Stimulated activated CD8-positive, alpha-beta memory T cell treated with anti-CD3 and anti-CD28 coated beads, Interleukin-12 subunit alpha, Interleukin-12 subunit beta, amount 100 ng/mL, for 1 hour (primary cell): ENCODE measurements at regions not wholly inside any gene's neighbourhood (a gene's known extent, or its start where the extent isn't known, plus 50 kb on each side); places are given as distances from the start of the nearest gene placed in this dataset.

Experiments
- DNase-seq: peaks from one replicate; pipeline ENCODE4 v3.0.0-alpha.2; 2020; ENCODE audit warnings: low read depth

DNA sequence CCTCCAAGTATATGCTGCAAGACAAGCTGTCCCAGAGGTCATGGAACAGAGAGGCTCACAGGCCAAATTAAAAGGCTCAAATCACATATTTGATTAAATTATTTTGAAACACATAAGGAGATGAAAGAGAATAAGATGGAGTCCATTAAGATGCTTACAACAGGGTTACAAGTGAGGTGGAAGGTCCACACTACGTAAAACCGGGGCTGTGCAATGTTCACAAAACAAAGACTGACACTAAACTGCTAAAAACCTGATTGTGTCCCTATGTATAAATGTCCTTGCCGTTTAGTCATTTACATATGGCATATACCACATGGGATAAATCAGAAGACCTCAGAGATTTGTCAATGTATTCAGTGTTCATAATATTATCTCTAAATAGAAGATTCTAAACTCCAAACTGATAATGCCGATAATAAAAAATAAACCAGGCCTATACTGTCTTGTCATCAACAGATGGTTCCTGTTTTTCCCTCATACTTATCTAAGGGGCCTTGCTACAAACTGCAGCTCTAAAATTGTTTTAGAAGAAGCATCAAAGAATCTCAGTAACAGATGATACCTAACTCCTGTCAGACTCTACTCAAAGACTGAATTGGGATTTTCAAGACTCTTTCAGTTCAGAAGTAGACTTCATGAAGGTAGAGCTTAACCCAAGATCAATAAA lies 51.8 kb upstream of the RIPOR2 start:
- DNase-seq = no peak

DNA sequence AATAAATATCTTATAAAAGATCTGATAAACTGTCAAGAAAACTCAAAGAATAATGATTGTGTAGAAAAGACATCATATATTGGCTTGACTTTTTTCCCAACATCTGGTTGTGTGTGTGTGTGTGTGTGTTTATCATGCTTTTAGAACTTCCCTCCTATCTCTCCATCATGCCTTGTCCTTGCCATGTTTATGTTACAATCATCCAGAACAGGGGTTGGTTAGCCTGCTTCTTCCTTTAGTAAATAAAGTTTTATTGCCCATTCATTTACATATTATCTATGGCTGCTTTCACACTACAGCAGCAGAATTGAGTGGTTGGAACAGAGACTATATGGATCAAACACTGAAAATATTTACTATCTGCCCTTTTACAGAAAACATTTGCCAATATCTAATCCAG lies 52.8 kb upstream of the RIPOR2 start:
- DNase-seq = no peak

DNA sequence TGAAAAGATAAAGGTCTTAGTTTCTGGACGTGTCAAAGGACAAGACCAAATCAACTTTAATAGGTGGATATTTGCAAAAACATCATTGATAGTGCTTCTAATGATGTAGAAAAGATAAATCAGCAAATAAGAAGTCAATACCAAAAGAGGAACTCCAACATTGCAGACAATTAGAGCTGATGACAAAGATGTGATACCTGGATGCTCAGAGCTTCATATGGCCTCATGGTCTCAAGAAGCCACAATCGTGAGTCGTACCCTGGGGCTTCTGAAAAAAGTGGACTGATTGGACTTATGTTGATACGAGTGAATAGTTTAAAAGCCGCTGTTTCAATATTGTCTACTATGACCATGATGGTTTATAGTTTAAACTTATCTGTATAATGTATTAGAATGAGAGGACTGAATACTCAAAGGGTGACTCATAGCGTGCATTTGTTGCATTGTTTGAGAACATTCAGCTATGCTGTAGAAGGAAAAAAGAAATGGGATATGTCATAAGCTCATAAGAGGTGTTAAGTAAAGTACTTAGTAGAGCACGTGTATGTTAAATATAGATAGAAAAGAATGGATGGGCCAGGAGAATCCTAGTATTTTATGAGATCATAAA lies 54.6 kb upstream of the RIPOR2 start:
- no peak for DNase-seq

DNA sequence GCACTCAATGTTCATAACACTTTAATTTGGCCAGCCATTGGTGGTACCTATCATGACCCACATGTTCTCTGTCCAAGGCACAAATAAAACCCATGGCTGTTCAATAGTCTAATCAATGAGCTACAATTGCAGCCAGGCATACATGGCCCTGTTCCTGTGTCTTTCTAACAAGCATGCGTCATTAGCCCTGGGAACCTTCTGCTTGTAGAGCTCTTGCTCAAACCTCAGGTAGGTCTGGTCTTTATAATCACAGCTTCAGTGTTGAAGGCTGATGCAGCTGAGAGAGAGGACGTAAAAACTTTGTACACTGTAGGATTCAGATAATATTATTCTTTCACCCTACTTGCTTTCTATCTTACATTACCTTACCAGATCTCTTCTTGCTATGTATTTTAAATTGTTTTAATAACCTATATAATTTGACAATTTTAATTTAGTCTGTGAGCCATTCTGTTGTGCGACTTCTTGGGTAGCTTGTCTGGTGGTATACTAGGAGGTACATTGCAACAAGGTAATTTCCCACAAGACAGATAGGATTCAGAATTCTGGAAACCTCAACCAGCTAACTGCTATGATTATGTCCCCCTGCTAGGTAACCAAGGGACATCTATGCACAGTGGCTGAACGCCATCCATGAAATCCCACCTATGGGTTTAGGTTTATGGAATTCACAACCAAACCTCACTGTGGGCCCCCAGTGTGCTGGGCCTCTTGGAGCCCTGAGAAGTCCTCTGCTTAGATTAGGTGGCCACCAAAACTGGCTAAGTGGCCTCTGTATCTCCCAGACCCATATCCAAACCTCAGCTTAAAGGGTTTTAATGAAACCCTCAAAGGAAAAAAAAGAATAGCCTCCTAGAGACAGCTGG lies 55.4 kb upstream of the RIPOR2 start:
- no peak for DNase-seq

DNA sequence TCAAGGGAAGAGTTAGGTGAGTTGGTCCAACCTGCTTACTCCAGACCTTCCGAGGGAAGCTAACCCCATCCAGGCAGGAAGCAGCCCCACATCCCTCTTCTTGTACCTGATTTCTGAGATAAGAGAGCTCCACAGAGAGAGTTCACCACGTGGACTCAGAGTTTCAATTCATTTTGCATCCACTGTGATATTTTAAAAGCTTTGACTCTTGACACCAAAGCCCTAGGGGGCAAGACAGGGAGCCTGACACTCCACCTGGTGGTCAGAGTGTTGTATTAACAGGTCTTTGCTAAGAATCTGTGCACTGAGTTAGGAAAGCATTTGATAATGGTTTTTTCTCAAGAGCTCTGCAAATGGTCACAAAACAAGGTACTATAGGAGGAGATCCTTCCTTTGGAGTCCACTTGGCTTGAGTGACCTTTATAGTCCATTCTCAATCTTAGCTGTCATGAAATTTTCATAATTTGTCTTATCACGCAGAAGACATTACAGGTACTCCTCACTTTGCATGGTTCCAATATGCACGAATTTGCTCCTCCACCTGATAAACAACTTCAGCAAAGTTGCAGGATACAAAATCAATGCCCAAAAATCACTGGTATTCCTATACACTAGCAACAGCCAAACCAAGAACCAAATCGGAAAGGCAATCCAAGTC lies 56.2 kb upstream of the RIPOR2 start:
- peak; percentile 62 for DNase-seq

DNA sequence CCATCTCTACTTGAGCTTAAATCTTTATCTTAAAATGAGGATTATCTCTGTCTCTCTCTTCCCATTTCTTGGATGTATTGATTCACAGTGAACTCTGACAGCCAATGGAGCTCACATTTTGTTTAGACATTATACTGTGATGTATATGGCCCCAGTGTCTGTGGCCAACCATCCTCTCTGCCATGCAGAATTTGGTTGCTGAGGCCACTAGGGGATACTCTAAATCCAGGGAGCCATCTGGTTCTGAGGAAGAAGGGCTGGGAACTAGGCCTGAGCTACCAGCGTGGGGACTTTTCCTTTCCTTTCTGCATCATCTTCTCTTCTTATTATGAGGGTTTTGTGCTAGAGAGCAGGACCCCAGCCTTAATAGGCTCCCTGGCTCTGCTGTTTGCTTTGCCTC lies 59.1 kb upstream of the RIPOR2 start:
- no peak for DNase-seq

DNA sequence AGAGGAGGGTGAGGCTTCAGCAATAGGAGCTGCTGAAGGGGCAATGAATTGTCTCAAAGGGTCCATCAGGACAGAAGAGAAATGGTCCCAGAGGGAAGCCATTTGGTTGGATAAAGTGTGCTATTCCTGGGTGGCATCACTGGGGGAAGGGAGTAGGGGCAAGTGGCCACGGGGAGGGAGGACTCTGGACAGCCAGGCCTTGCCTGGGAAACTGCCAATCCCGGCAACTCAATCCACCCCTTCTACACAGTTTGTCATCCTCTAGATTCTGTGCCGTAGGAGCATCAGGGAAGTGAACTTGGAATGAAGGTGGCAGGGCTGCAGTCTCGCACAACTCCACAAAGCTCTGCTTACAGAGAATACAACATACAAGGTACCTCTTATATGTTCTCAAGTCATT lies 59.5 kb upstream of the RIPOR2 start:
- no peak for DNase-seq

DNA sequence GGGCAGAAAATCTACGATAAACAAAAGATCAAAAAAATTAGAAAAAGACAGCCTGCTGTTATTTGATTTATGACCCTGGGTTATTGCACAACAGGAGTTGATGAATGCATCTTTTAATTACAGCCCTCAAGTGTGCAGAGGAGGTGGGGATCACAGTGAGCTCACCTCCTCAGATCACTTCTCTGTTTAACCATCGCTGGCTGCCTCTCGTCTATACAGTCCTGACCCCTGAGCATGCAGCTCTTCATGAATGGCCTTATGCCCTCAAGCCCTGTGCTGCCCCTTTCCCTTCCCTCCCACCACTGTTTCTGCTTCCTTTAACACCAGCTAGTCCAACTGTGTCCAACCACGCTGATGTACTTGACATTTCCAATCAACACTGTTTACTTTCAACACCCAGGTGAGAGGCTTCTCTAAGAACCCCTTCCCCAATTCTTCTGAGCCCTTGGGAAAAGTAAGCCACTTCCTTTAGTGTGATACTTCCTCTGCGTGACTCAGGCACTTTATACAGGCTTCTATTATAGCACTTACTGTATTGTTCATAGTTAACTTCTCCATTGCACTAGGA lies 60.6 kb upstream of the RIPOR2 start:
- DNase-seq = no peak

DNA sequence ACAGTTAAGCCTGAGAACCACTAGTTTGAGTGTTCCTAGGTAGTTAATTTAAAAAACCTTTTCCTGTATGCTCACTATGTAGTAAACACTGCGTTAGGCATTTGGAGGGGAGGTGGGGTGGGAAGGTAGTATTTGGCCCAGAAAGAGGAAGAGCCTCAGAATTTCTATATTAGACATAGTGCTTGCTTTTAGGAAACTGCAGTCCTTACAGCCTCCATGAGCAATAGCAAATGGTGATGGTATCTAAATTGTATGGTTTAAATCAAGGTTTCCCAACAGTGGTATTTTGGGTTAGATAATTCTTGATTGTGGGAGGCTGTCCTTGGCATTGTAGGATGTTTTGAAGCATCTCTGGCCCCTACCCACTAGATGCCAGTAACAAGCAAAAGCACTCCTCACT lies 61.5 kb upstream of the RIPOR2 start:
- DNase-seq = no peak

DNA sequence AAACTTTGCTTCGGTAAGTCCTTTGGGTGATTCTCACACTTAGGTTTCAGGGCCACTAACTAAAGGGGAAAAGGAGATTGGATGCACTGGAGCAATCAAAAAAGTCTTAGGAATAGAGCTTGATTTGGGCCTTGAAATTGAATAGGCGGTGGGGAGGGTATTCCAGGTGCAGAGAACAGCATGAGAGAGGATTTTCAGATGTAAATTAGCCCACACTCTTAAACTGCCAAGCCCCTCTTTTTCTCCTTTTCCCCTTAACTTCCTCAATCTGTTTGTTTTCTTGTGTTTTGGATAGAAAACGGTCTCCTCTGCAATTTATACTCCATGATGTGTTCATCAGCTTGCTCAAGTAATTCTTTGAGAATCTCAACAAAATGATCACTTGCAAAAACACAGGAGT lies 62.1 kb upstream of the RIPOR2 start:
- DNase-seq = no peak

DNA sequence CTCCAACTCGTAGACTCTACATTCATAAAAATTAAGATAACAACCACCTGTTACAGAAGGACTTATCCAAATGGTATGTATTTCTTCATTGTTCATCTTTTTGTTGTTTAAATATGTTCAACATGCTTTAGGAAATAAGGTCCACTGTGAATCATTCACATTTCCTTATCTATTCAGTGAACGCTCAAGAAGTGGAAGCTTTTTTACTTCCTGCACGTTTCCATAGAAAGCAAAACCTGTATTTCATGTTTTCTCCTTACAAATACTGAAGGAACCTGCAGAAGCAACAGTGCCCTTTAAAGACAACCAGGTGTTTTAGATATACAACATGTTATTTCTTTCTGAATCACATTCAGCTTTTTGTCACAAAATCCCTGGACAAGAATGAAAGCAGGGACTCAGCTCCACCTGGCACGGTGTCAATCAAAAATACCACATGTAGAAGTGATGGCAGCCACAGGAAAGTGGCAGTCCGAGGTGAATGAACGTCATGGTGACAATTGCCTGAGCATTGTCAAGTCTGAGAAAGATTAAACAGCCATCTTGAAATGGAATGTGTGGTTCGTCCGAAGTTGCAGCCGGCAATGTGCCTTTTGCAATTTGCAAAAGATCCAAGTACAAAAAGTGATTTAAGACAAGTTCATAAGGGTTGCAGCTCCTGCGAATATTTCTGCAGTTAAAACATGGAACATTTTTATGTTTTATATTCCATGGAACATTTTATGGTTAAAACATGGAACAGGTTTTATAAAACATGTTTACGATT lies 66.7 kb upstream of the RIPOR2 start:
- DNase-seq = no peak

DNA sequence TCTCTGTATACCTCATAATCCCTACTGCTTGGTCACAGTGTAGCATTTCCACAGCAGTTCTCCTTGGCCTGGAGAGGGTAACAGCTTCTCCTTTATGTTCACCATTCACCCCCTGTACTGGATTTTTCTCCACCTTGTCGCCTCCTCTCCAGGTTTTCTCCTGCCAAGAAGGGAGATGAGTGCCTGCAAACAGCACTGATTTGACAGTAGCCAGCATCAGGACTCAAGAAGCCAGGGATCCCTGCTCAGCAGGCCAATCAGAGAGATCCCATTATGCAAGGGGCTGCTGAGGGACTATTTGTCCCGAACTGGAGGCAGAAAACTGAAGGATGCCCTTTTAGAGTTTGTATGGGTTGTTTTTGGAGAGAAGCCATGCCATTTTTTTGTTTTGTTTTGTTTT lies 68.6 kb upstream of the RIPOR2 start:
- DNase-seq = no peak

DNA sequence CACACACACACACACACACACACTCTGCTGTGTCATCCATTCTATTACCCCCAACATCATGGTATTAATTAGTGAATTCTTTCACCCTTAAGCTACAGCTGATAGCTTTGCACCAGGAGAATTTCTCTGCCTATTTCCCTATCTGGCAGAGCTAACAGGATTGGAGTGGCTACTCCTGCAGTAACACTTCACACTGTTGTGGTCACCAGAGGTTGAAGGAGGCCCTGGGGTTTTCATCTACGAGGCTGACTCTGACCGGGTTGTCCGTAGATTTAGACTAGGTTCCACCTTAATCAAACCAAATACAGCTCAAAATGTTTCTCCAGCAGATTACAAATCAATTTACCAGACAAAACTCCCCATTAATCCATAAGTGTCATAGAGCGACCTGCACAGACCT lies 69.2 kb upstream of the RIPOR2 start:
- DNase-seq = no peak

DNA sequence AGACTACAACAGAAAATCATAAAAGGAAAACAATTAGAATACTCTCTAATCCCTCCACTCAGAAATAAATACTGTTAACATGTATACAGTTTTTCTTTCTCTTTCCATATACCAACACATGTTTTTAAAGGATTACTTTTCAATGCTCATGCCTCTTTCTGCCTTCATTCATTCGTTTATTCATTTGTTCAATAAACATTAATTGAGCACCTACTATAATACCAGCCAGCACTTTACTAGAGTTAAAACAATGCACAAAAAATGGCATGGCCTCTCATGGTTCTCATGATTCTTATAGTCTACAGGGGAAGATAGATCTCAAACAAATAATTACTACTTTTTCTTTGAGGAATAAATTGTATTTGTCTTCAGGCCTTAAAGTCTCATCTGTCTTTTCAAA lies 70.3 kb upstream of the RIPOR2 start:
- no peak for DNase-seq

DNA sequence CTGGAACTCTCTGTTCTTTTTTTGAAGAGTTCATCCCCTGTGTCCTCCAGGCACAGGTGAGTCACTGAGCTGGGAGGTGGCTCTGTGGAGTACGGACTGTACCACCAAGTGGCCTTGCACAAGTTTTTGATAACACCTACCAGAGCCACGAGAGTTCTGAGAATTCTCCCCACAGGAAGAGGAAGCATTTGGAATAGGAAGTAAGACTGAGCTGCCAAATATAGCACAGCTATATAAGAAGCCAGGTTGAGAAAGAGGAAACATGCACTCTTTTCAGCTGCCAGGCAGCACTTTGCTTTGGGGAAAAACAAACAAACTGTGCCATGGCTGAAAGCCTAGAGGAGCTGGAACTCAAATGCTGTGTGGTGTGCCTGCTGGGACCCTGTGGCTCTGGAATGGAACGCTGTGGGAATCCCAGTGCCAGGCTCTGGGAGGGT lies 70.8 kb upstream of the RIPOR2 start:
- DNase-seq = no peak

DNA sequence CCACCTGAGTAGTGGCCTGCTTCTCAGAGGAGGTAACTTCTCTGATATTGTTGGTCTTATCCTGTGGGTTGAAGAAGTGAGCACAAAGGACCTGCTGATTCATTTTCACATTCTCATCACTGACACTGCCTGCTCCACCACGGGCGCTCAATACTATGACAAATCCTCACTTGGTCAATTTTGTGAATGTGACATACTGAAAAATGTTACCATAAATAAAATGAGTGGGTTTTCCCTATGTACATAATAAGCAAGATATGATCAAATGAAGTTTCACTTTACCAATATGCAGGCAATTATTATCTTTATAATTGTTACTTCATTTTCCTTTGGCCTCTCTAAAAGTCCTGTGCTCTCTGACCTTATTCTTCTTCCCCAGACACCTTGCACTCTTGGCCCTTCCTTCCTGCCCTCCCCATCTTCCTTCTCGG lies 71.5 kb upstream of the RIPOR2 start:
- DNase-seq = no peak

DNA sequence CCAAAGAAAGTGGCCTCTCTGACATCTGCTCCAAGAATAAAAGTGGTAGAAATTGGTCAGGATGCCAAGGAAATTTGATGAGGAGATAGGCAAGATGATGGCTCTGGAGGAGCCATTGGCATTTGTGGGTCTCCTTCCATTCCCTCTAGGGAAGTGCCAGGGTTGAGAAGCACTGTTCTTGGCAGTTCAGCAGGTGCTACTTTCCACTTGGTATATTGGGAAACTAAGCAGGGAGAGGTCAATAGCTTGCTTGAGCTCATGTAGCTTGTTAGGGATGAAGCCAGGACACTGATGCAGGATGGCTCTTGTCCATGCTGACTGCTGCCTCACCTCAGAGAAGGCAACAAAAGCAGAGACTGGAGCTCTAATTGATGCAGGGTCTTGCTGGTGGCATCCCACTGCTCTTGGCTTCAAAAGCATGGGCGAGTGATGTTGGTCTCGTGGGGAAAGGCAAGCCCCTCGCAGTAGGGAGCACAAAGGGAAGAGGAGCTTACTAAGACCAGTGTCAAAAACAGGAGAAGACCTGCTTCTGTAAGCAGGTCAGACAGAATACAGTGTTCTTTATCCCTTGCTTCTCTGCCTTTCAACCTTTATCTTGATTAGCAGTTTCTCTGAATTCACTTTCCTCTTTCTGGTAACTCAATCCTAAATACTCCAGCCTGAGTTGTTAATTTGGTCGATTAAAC lies 73.1 kb upstream of the RIPOR2 start:
- DNase-seq = no peak

DNA sequence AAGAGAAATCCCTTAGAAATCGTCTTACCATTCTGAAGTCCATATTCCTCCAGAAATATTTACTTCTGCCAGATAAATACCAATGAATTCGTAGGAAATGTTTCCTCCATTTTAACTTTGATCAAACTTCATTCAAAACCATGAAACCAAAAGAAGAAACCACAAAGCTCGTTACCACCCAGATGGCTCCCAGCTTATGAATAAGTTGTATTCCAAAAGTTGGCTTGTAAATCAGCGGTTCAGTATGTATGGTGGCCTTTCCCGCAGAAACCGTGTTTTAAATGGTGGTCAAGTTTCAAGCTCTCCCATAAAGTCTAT lies 73.6 kb upstream of the RIPOR2 start:
- DNase-seq = no peak

DNA sequence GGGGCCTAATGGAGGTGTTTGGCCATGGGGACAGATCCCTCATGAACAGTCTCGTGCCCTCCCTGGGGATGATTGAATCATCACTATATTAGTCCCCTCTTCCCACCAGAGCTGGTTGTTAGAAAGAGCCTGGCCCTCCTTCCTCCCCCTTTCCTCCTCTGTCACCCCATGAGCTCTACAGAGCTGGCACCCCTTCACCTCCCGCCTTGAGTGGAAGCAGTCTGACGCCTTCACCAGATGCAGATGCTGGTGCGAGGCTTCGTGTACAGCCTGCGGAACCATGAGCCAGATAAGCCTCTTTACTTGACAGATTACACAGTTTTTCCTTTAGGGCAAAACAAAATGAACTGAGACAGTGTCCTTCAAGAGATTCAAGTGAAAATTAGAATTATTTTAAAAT lies 74.4 kb upstream of the RIPOR2 start:
- DNase-seq = no peak

DNA sequence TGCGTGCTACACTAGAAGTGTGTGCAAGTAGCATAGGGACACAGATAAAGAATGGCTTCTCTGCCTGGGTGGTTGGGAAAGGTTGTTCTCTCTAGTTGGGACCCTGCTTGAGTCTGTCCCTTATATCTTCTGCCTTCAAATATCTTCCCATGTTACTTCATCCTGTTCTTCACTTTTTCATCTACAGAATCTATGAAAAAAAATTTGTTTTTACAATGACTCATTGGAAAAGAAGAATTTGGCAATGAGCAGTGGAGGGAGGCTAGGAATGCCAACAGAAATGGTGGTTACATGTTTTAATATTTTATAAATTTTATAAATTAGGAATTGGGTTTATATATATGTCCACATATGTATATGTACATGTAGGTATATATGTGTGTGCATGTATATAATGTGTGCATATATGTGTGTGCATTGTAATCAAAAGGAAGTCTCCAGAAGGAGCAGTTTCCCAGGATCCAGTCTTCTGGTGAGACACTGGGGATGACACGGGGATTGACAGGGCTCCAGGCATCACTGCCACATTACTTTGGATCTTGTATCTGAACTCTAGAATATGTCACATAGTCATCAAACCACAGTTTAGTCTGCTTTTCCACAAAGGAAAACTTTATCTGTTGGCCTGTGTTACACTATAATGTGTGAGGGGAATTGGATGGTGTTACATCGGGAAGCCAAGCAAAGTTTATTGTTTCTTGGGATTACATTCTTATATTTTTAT lies 75.3 kb upstream of the RIPOR2 start:
- DNase-seq = no peak

DNA sequence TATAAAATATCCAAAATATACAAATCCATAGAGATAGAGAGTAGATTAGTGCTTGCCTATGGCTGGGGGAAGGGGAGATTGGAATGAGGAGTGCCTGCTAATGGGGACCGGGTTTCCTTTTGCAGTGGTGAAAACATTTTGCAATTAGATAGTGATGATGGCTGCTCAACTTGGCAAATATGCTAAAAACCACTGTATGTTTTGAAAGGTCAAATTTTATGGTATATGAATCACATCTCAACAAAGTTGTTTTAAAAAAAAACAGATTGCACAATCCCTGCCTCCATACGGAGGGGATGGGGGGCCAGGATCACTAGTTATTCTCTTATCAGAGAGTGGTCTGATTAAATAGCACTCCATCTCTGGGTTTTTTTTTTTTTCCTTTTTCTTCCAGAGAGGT lies 76.9 kb upstream of the RIPOR2 start:
- DNase-seq = no peak
